Stimulated activated effector memory CD8-positive, alpha-beta T cell treated with anti-CD3 and anti-CD28 coated beads, Interleukin-12 subunit alpha, Interleukin-12 subunit beta, amount 100 ng/mL, for 72 hours (primary cell): ENCODE measurements at regions not wholly inside any gene's neighbourhood (a gene's known extent, or its start where the extent isn't known, plus 50 kb on each side); places are given as distances from the start of the nearest gene placed in this dataset.

Experiments
- ATAC-seq: fragments of 150-1000 bp; cut with Tn5 transposase; 2 replicates; pipeline ENCODE4 v1.10.0; 2021
- DNase-seq, 2 donors: peaks; one replicate each; pipeline ENCODE4 v3.0.0; 2021 to 2022; ENCODE audit warnings: low spot score in 2 of 2
- H3K27ac Mint-ChIP-seq: one replicate; pipeline ENCODE4 v1.8.0; 2022; ENCODE audit warnings: mild to moderate bottlenecking, mixed read lengths
- H3K36me3 Mint-ChIP-seq: one replicate; pipeline ENCODE4 v1.8.0; 2022; ENCODE audit warnings: mild to moderate bottlenecking, mixed read lengths
- H3K4me1 Mint-ChIP-seq: one replicate; pipeline ENCODE4 v1.8.0; 2022; ENCODE audit warnings: mixed read lengths
- H3K4me3 Mint-ChIP-seq: one replicate; pipeline ENCODE4 v1.8.0; 2022; ENCODE audit warnings: mild to moderate bottlenecking, mixed read lengths
- H3K9me3 Mint-ChIP-seq: one replicate; pipeline ENCODE4 v1.8.0; 2022; ENCODE audit warnings: mixed read lengths

- DNase-seq: no peak
- no peak overlapping the region for H3K4me3 Mint-ChIP-seq
- no peaks in the 10 kb centered on the region for H3K36me3 Mint-ChIP-seq
- H3K9me3 Mint-ChIP-seq: peaks cover 8% of the 10 kb centered on the region
- no peak for ATAC-seq
- no peak overlapping the region for H3K27ac Mint-ChIP-seq
- no peaks in the 10 kb centered on the region for H3K4me1 Mint-ChIP-seq
These were observed 199.3 kb upstream of the FAT4 start for GRCh38 chr4:125115476-125115875.

- no peak for DNase-seq
These were observed 202.2 kb upstream of the FAT4 start for GRCh38 chr4:125112536-125112935.

GRCh38 chr4:125111323-125111722 lies 203.4 kb upstream of the FAT4 start:
- ATAC-seq (no peak), DNase-seq (no peak)
- Mint-ChIP-seq H3K9me3 (peaks cover 6% of the 10 kb centered on the region), H3K36me3 (no peaks in the 10 kb centered on the region), H3K27ac (no peak overlapping the region), H3K4me3 (no peak overlapping the region), H3K4me1 (no peaks in the 10 kb centered on the region)

More at GRCh38 chr4:125112536-125112935, 202.2 kb upstream of the FAT4 start:
- Mint-ChIP-seq H3K9me3 (peaks cover 6% of the 10 kb centered on the region), H3K36me3 (no peaks in the 10 kb centered on the region), H3K4me1 (no peaks in the 10 kb centered on the region), H3K27ac (no peak overlapping the region), H3K4me3 (no peak overlapping the region)
- no peak for ATAC-seq

- DNase-seq: no peak
- H3K9me3 Mint-ChIP-seq: peaks cover 8% of the 10 kb centered on the region
- no peaks in the 10 kb centered on the region for H3K36me3 Mint-ChIP-seq
These were observed 209.2 kb upstream of the FAT4 start for GRCh38 chr4:125105561-125105960.

GRCh38 chr4:125104616-125105015 lies 210.1 kb upstream of the FAT4 start:
- H3K4me3 Mint-ChIP-seq: no peak overlapping the region
- H3K9me3 Mint-ChIP-seq: peaks cover 11% of the 10 kb centered on the region
- no peaks in the 10 kb centered on the region for H3K36me3 Mint-ChIP-seq
- DNase-seq (no peak), ATAC-seq (no peak)
- no peaks in the 10 kb centered on the region for H3K4me1 Mint-ChIP-seq
- no peak overlapping the region for H3K27ac Mint-ChIP-seq

More at GRCh38 chr4:125105561-125105960, 209.2 kb upstream of the FAT4 start:
- H3K4me1 Mint-ChIP-seq: no peaks in the 10 kb centered on the region
- H3K4me3 Mint-ChIP-seq: no peak overlapping the region
- H3K27ac Mint-ChIP-seq: no peak overlapping the region
- no peak for ATAC-seq

- no peak for DNase-seq
- Mint-ChIP-seq H3K27ac (no peak overlapping the region), H3K9me3 (peaks cover 11% of the 10 kb centered on the region), H3K4me3 (no peak overlapping the region), H3K36me3 (no peaks in the 10 kb centered on the region), H3K4me1 (no peaks in the 10 kb centered on the region)
- ATAC-seq: no peak
These were observed 213.0 kb upstream of the FAT4 start for GRCh38 chr4:125101719-125102118.

- ATAC-seq (no peak), DNase-seq (no peak)
- Mint-ChIP-seq H3K36me3 (no peaks in the 10 kb centered on the region), H3K27ac (no peak overlapping the region), H3K4me1 (no peaks in the 10 kb centered on the region), H3K9me3 (peaks cover 13% of the 10 kb centered on the region), H3K4me3 (no peak overlapping the region)
These were observed 217.0 kb upstream of the FAT4 start for GRCh38 chr4:125097729-125098128.

GRCh38 chr4:125096662-125097061 lies 218.1 kb upstream of the FAT4 start:
- H3K27ac Mint-ChIP-seq: no peak overlapping the region
- no peaks in the 10 kb centered on the region for H3K4me1 Mint-ChIP-seq
- no peaks in the 10 kb centered on the region for H3K36me3 Mint-ChIP-seq
- no peak overlapping the region for H3K4me3 Mint-ChIP-seq
- peaks cover 13% of the 10 kb centered on the region for H3K9me3 Mint-ChIP-seq
- no peak for DNase-seq
- ATAC-seq: no peak

DNA sequence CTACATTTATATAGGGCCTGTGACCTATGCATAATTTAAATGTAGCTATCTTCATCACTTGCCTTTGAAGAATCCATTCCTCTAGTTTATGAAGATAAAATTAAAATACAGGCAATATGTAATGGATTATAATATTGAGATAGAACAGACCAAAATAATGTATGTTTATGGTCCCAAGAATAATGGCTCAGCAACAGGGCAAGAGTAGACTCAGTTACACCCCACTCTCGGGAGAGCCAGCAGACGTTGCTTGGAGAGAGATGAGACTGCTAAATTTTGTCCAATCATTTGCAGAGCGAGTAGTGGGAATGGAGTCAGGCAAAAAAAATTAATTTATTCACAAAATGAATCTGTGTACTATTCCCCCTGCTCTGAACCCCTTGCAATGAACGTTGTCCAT lies 223.2 kb upstream of the FAT4 start:
- no peak overlapping the region for H3K27ac Mint-ChIP-seq
- DNase-seq: no peak
- no peak for ATAC-seq
- no peak overlapping the region for H3K4me3 Mint-ChIP-seq
- peaks cover 5% of the 10 kb centered on the region for H3K9me3 Mint-ChIP-seq
- no peaks in the 10 kb centered on the region for H3K4me1 Mint-ChIP-seq
- no peaks in the 10 kb centered on the region for H3K36me3 Mint-ChIP-seq

- Mint-ChIP-seq H3K27ac (no peak overlapping the region), H3K36me3 (no peaks in the 10 kb centered on the region), H3K4me3 (no peak overlapping the region), H3K4me1 (no peaks in the 10 kb centered on the region), H3K9me3 (peaks cover 10% of the 10 kb centered on the region)
- ATAC-seq: no peak
- no peak for DNase-seq
These were observed 223.7 kb upstream of the FAT4 start for GRCh38 chr4:125091101-125091500.

GRCh38 chr4:125084608-125085007 lies 230.1 kb upstream of the FAT4 start:
- ATAC-seq (no peak), DNase-seq (no peak)
- no peaks in the 10 kb centered on the region for H3K36me3 Mint-ChIP-seq
- no peak overlapping the region for H3K4me3 Mint-ChIP-seq
- H3K9me3 Mint-ChIP-seq: peaks cover 18% of the 10 kb centered on the region
- H3K4me1 Mint-ChIP-seq: no peaks in the 10 kb centered on the region
- H3K27ac Mint-ChIP-seq: no peak overlapping the region

- Mint-ChIP-seq H3K4me3 (no peak overlapping the region), H3K36me3 (no peaks in the 10 kb centered on the region), H3K9me3 (peaks cover 18% of the 10 kb centered on the region), H3K4me1 (no peaks in the 10 kb centered on the region), H3K27ac (no peak overlapping the region)
- ATAC-seq (no peak), DNase-seq (no peak)
These were observed 231.9 kb upstream of the FAT4 start for GRCh38 chr4:125082729-125083417.

DNA sequence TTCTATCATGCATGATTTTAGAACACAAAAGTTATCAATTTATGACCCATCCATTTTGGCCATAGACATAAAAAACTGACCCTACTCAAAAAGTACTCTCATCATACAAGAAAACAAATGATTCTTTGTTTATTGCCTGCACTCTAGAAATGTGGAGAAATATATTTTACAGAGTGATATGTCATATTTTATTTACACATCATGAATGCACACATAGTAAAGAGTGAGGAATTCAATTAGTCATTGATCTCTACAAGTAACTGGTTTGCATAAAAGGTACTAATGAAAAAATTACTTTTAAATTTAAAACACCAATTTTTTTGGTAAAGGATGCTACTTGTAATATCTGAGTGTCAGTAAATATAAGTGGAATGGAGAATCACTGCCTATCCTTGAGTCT lies 242.5 kb upstream of the FAT4 start:
- Mint-ChIP-seq H3K36me3 (no peaks in the 10 kb centered on the region), H3K9me3 (peaks cover 21% of the 10 kb centered on the region), H3K4me3 (no peak overlapping the region), H3K27ac (no peak overlapping the region), H3K4me1 (no peaks in the 10 kb centered on the region)
- DNase-seq (no peak), ATAC-seq (no peak)

DNA sequence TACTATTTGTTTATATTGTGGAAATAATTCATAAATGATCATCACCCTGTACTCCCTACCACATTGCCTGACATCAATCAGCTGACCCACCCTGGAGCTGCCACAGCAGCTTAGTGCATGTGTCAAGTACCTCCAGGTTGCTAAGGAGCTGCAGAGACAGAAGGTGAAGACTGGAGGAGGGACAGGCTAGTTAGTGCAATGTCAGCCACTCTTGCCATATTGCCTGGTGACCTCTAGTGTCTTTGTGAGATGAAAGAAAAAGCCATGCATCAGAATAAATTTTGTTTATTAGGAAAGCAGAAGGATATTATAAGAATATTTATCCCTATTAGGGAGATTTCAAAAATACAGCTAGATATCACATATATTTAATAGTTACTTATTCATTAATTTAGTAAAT lies 243.9 kb upstream of the FAT4 start:
- DNase-seq (no peak), ATAC-seq (no peak)
- Mint-ChIP-seq H3K36me3 (no peaks in the 10 kb centered on the region), H3K9me3 (peaks cover 24% of the 10 kb centered on the region), H3K27ac (no peak overlapping the region), H3K4me1 (no peaks in the 10 kb centered on the region), H3K4me3 (no peak overlapping the region)

DNA sequence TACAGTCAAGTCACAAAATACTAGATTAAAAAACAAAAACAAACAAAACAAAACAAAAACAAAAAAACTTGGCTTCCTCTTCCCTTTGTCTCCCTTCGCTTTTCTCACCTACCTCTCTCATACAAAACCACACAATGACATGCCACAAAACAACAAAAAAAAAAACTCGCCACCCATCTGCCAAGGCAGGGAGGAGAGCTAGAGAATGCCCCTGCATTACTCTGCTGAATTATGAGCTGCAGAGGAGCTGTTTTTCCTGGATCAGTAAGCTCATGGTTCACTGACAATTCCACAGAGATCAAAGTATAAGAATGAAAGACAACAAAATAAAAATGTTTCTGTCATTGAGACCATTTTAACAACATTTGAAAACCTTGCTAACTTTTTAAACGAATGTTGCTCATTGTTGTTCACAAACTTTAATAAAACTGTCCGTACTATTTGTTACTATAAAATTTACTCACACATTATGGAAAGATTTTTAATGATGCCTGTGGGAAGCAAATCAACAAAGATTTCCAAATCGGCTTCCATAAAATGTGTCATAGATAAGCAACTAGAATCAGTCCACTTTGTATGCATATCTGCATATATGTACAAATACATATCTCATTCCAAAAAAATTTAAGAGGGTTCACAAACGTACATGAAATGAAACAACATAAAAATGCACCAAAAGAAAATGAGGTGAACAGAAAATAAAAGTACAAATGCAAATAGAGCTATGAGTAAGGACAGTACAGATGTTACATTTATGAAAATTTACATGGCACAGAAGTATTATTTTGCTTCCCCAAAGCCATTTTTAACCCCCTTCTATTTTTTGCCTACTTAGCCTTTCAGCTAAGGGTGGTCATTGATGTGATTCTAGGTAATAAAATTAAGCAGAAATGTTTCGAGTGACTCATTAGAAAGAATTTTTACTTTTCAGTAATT lies 252.4 kb upstream of the FAT4 start:
- peaks cover 10% of the 10 kb centered on the region for H3K9me3 Mint-ChIP-seq
- no peak overlapping the region for H3K27ac Mint-ChIP-seq
- ATAC-seq: no peak
- no peak overlapping the region for H3K4me3 Mint-ChIP-seq
- no peak for DNase-seq
- no peaks in the 10 kb centered on the region for H3K36me3 Mint-ChIP-seq
- H3K4me1 Mint-ChIP-seq: no peaks in the 10 kb centered on the region

DNA sequence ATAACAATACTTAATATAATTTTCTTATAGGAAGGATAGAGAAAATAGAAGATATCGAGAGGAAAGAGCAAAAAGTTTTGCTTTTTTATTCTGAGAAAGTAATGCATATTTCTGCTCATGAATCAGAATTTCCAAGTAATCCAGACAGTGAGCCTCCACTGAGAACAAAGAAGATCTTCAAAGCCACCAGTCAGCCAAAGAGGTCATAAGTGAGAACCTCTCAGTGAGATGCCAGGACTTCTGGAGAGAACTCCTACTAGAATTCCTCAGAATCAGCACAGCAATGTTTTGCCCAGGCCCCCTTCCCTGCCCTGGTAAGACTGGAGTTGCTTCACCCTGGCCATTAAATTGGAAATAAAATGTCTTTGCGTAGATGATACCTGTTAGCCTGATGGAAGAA lies 254.4 kb upstream of the FAT4 start:
- Mint-ChIP-seq H3K27ac (no peak overlapping the region), H3K4me1 (no peaks in the 10 kb centered on the region), H3K36me3 (no peaks in the 10 kb centered on the region), H3K9me3 (peaks cover 5% of the 10 kb centered on the region), H3K4me3 (no peak overlapping the region)
- ATAC-seq (no peak), DNase-seq (no peak)
